EH (cell line): ENCODE measurements at regions not wholly inside any gene's neighbourhood (a gene's known extent, or its start where the extent isn't known, plus 50 kb on each side); places are given as distances from the start of the nearest gene placed in this dataset.
A peak's percentile ranks its signal among the peaks of the same experiment; 100 is the strongest.

Source experiments
- DNase-seq: peaks from one replicate; pipeline ENCODE4 v3.0.0-alpha.2; 2015; ENCODE audit warnings: low read depth

- DNase-seq = no peak
Measured at GRCh38 chr18:75805265-75805664, 377.8 kb upstream of the SMIM21 start.

DNA sequence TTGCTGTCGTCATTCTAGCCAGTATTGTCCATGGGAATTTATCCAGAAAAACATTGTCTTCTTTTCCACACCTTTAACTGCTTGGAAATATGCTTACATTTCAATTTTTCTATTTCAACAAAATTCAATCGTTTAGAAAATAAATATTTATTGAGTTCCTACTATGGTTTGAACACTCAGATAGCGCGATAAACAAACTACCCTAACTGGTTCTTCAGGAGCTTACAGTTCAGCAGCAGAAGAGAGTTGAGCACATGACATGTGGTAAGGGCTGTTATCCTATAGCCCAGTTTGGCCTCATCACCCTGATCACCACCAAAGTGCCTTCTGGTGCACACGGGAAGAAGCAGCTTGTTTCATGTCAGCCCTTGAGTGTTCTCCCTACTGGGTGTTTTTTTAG lies 375.2 kb upstream of the SMIM21 start:
- DNase-seq = no peak

DNA sequence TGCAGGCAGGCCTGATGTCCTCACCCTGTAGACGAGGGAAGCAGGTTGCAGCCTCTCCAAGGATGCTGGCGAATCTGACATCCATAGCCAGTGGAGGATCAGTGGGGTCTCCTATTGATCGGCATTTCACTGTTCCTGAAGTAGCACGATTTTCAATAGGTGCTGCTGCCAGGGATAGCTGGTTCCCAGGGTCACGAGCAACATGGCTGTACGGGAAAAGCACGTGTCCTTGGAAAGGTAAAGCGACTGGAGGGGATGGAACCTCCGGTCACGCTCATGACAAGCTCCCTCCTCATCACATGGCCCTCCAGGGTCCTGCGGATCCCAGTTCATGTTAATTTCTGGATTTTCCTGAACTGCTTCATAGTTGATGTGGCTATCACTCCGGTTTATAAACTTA lies 373.7 kb upstream of the SMIM21 start:
- DNase-seq = no peak

GRCh38 chr18:75800331-75800648 lies 372.8 kb upstream of the SMIM21 start:
- DNase-seq = no peak

DNA sequence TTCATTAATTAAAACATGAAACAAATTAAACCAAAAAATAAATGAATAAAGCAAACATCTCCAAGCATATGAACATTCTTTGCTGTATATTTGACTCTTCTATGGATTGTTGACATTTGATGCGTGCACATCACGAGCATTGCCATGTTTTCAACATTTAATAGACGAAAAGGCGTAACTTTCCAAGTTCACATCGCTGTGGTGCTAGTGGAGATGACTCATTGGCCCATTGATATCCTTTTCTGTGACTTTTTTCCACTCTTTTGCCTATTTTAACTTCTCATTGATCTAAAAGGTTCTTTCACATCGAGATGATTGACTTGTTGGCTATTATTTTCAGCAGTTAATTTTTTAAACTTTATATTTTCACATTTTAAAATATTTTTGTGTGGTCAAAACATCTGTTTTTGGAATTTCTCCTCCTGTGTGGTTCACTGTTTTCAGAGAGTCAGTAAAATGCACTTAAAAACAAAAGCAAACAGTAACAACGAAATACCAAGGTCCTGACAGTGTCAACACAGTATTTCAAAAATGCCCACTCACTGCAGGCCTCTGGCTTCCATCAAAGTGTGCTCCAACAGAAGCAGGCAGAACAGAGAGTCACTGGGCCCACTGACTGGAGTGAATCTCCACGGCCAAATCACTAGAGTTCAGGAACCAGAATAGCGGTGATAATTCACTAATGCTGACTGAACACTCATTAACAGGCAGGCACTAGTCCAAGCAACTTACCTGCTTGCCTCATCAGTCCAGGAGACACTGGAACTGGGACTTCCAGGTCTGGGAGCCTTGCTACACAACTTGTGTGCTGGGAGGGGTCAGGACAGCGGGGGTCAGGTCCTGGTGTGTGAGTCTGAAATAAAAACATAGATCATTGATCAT lies 372.2 kb upstream of the SMIM21 start:
- peak; percentile 13 for DNase-seq

DNA sequence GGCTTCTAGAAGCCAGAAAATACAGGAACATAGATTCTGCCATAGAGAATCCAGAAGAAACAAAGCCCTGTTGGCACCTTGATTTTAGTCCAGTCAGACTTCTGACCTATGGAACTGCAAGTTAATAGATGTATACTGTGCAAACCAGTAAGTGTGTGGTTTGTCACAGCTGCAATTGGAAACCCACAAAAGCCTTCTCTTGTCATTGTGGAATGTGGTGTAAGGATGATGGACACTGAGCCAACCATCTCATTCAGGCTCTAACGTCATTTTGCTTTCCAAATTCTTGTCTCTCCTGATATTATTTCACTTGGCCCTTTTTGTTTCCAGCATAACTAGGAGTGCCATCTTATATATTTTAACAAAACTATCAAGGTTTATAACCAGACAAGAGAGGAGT lies 369.5 kb upstream of the SMIM21 start:
- DNase-seq = no peak

GRCh38 chr18:75790796-75791195 lies 363.3 kb upstream of the SMIM21 start:
- DNase-seq = no peak

DNA sequence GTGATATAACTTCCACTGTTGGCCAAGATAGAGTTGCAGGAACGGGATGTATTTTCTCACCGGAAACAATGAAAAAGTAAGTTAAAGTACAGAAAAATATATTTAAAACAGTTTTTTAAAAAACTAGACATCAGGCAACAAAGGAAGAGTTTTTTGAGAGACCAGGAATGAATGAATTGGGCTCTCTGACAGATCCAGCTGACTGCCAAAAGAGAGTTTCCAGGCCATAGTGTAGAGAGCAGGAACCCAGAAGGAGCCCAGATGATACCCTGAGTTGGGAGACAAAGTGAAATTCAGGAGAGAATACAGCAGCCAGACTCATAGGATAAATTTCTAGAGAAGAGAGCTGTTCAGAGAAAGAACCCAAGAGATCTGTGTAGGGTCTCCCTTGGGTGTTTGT lies 362.6 kb upstream of the SMIM21 start:
- DNase-seq = no peak

DNA sequence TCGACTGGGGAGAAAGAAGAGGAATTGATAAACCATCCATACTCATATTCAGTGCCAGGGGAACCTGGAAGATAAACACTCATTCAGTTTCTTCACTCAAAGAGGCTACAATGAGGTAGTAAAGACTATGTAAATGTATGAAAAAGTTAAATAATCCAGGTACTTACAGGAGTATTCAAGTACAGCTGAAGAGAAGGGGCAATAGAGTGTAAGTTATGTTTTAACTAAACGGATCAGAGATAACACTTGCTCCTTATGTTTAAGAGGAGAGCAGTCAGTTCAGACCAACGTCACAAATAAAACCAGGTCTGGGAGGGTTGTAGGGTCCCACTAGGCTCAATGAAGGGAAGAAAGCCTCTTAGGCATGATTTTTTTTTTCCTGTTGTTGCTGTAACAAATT lies 358.3 kb upstream of the SMIM21 start:
- DNase-seq = no peak

DNA sequence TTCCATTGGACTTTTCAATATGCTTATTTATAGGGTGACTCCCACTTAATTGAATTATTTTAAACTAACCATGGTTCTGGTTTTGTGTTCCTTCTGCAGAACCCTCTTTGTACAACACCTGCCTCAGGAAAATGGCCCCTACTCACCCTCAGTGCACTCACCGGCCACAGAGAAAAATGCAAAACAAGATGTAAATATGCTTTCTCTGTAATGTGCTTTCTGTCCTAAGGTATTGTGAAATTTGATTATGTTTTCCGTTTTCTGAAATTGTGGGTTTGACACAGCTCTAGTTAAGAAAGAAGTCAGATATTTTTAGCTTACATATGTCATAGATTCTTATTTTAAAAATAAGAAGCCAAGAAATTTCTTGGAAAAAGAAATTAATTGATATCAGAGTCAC lies 357.7 kb upstream of the SMIM21 start:
- DNase-seq = no peak

DNA sequence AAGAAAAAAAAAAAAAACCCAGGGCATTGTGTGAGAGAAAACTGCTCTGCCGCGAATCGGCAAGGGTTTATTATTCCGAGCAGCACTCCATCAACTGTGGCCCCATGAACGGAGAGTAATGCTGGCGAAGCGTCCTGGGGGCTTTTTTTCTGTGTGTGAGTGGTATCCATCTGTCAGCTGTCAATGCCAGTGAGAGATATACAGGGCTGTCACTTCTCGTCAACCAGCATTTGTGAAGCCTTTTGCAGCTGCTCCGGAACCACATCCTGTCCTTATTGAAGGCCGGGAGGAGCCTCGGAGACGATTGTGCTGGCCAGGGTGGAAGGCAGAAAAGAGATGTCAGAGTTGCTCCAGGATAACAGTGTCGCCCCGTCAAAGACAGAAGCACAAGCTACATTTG lies 356.9 kb upstream of the SMIM21 start:
- peak; percentile 6 for DNase-seq

DNA sequence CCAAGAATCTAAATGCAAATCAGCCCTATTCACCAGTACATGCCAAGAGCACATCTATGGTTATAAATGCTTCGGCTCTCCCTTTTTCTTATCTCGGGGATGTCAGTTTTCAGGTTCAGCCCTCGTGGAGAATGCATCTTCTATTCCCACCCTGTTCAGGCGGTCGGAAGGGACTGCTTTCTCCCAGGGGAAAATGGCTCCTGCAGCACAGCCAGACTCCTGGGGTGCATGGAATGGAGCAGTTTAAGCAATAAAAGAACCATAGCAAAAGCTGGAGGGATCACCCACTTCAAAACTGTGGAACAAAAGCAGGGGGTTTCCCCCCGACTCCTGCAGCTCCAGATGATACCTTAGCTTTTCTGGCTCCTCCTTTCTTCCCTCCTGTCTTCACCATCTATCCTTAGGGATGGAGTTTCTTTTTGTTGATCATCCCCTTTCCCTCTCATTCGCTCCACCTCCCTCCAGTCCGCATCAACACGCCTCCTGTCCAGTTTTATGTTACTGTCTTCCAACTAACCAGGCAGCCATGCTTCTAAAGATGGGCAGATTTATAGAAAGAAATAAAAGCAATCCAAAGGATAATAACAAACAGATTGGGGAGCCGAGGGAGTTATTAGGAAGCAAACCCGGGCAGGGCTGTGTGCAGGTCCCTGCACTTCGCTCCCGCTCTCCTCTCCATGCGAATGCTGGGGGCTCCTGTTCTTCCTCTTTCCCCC lies 356.2 kb upstream of the SMIM21 start:
- no peak for DNase-seq

- no peak for DNase-seq
Measured at GRCh38 chr18:75782826-75783225, 355.3 kb upstream of the SMIM21 start.

DNA sequence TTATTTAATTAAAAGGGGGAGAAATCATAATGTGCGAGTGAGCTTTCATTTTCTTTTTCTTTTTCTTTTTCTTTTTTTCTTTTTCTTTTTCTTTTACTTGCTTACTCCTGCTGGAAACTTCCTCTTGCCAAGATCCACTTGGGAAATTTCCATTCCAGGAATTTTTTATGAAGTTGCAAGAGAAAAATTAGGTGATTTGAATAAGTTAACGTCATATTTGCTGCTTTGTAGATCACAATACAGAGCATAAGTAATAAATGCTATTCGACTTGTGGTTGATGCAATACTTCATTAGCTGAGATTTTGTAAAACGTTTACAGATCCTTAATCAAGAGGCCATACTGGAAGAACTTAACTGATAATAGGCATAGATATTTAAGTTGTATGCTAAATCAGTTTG lies 354.7 kb upstream of the SMIM21 start:
- DNase-seq = no peak

- DNase-seq = no peak
Measured at GRCh38 chr18:75779910-75780309, 352.4 kb upstream of the SMIM21 start.

- no peak for DNase-seq
Measured at GRCh38 chr18:75779450-75779849, 351.9 kb upstream of the SMIM21 start.

GRCh38 chr18:75777630-75778029 lies 350.1 kb upstream of the SMIM21 start:
- DNase-seq = no peak

DNA sequence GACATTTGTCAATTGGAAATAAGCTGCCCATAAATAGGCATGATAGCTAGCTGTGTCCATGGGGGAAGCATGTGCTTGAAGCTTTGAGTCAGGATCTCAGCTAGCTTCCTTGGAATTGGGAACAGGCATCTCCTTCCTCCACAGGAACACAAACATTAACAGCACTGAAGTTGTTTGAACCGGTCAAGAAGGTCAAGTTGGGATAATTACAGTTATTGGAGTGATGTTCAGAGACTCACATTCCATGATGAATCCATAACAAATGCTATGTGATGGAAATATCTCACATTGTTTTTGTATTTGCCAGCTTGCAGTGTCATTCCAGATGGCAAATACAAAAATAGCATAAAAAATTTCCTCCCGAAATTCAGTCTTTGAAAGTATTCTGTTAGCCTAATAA lies 347.6 kb upstream of the SMIM21 start:
- peak; percentile 3 for DNase-seq

- DNase-seq = no peak
Measured at GRCh38 chr18:75773618-75774017, 346.1 kb upstream of the SMIM21 start.

DNA sequence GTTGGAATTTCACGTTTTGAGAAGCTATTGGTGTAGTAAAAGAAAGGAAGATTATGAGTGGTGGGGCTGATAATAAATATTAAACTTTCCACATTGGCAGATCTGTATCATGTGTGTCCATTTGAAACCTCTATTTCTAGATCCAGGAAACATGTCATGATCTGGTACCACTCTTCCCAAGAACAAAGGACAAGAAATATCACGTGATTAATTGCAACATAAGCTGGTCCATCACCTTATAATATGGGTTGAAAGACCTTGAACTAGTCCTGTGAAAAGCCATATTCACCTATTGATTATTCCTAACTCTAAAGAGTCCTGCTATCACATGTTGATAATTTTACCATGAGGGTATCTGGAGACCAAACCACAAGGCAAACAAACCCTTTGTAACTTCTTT lies 335.3 kb upstream of the SMIM21 start:
- no peak for DNase-seq

- DNase-seq = no peak
Measured at GRCh38 chr18:75760208-75760607, 332.7 kb upstream of the SMIM21 start.

- peak; percentile 1 for DNase-seq
Measured at GRCh38 chr18:75757951-75758350, 330.4 kb upstream of the SMIM21 start.

- no peak for DNase-seq
Measured at GRCh38 chr18:75754433-75754832, 326.9 kb upstream of the SMIM21 start.

DNA sequence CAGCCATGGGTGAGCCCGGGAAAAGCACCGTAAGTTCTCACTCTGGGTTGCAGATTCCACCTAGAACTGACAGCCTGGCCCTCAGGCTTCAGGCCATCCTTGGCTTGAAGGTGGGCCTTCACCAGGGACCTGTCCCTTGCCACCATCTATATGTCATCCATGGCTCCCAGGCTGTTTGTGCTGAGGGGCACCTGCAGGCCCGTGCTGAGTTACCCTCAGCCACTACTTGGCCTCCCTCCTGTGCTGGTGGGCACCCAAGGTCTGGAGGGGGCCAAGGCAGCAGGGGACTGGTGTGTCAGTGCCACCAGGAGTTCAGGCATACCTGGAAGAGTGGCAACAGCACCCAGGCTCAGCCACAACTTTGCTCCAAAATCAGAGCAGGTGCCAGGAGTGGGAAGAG lies 326.2 kb upstream of the SMIM21 start:
- no peak for DNase-seq
